ENCODE measurements at regions not wholly inside any gene's neighbourhood (a gene's known extent, or its start where the extent isn't known, plus 50 kb on each side); places are given as distances from the start of the nearest gene placed in this dataset.

GRCh38 chr7:115252461-115252860 lies 330.6 kb downstream of the MDFIC start:
- H3K4me3 ChIP-seq (replicated peaks in 1 of 2; ENCODE audit: low read depth in 2 of 2, low read length in 2 of 2), result no peak overlapping the region
- no peak for DNase-seq (ENCODE audit: low read depth in 2 of 2)
- no peak for TF ChIP-seq CTCF (IDR thresholded peaks at IDR 0.05; ENCODE audit: low read depth, low read length)

GRCh38 chr7:115249080-115249479 lies 327.2 kb downstream of the MDFIC start:
- H3K4me3 ChIP-seq (replicated peaks in 1 of 2; ENCODE audit: low read depth in 2 of 2, low read length in 2 of 2), result no peak overlapping the region
- DNase-seq (ENCODE audit: low read depth in 2 of 2), result peak; percentile 18 to 24
- TF ChIP-seq CTCF (IDR thresholded peaks at IDR 0.05; ENCODE audit: low read depth, low read length), result no peak

GRCh38 chr7:115241151-115241550 lies 319.3 kb downstream of the MDFIC start:
- DNase-seq (ENCODE audit: low read depth in 2 of 2), result no peak

GRCh38 chr7:115240242-115240641 lies 318.3 kb downstream of the MDFIC start:
- no peak for TF ChIP-seq CTCF (IDR thresholded peaks at IDR 0.05; ENCODE audit: low read depth, low read length)
- no peak for DNase-seq (ENCODE audit: low read depth in 2 of 2)
- no peak overlapping the region for H3K4me3 ChIP-seq (replicated peaks in 1 of 2; ENCODE audit: low read depth in 2 of 2, low read length in 2 of 2)

More at GRCh38 chr7:115241151-115241550, 319.3 kb downstream of the MDFIC start:
- TF ChIP-seq CTCF (IDR thresholded peaks at IDR 0.05; ENCODE audit: low read depth, low read length), result no peak
- no peak overlapping the region for H3K4me3 ChIP-seq (replicated peaks in 1 of 2; ENCODE audit: low read depth in 2 of 2, low read length in 2 of 2)

GRCh38 chr7:115235075-115235474 lies 313.2 kb downstream of the MDFIC start:
- H3K4me3 ChIP-seq (replicated peaks in 1 of 2; ENCODE audit: low read depth in 2 of 2, low read length in 2 of 2), result no peak overlapping the region
- DNase-seq (ENCODE audit: low read depth in 2 of 2), result no peak
- no peak for TF ChIP-seq CTCF (IDR thresholded peaks at IDR 0.05; ENCODE audit: low read depth, low read length)

GRCh38 chr7:115233809-115234208 lies 311.9 kb downstream of the MDFIC start:
- no peak for DNase-seq (ENCODE audit: low read depth in 2 of 2)
- no peak overlapping the region for H3K4me3 ChIP-seq (replicated peaks in 1 of 2; ENCODE audit: low read depth in 2 of 2, low read length in 2 of 2)
- no peak for TF ChIP-seq CTCF (IDR thresholded peaks at IDR 0.05; ENCODE audit: low read depth, low read length)

GRCh38 chr7:115232041-115232440 lies 310.1 kb downstream of the MDFIC start:
- TF ChIP-seq CTCF (IDR thresholded peaks at IDR 0.05; ENCODE audit: low read depth, low read length), result no peak

More at GRCh38 chr7:115232041-115232440, 310.1 kb downstream of the MDFIC start:
- DNase-seq (ENCODE audit: low read depth in 2 of 2), result peak; percentile 15 to 22
- H3K4me3 ChIP-seq (replicated peaks in 1 of 2; ENCODE audit: low read depth in 2 of 2, low read length in 2 of 2), result no peak overlapping the region
